ENCODE measurements at regions not wholly inside any gene's neighbourhood (a gene's known extent, or its start where the extent isn't known, plus 50 kb on each side); places are given as distances from the start of the nearest gene placed in this dataset.

DNA sequence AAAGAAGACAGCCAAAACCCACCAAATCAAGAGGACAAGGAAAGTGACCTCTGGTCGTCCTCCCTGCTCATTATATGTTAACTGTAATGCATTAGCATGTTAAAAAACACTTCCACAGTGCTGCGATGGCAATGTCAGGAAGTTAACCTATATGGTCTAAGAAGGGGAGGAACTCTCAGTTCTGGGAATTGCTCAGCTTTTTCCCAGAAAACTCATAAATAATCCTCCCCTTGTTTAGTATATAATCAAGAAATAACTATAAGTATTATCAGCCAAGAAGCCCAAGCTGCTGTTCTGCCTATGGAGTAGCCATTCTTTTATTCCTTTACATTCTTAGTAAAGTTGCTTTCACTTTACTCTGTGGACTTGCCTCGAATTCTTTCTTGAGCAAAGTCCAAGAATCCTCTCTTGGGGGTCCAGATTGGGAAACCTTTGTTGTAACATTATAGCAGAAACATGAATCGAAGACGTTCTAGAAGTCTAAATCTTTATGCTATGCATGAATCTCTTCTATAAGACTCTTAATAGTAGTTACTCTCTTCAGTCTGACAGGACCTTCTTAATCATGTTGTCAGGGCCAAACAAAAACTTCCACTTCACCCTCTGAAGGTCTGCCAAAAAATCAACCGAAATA lies 110.0 kb upstream of the VANGL1 start:
- Histone ChIP-seq H3K9ac (ENCODE audit: low read depth in 1 of 2, low read length in 2 of 2) (no peak overlapping the region), H3K4me1 (ENCODE audit: control insufficient read depth in 4 of 4, insufficient read depth in 4 of 4, low read length in 3 of 4) (no peaks in the 10 kb centered on the region), H3K27ac (ENCODE audit: low read depth in 1 of 2, low read length in 2 of 2) (no peak overlapping the region), H3K27me3 (ENCODE audit: control insufficient read depth in 4 of 4, insufficient read depth in 4 of 4, low read length in 3 of 4) (peaks cover 0 to 3% (median 2%) of the 10 kb centered on the region in 4 donors), H3K36me3 (ENCODE audit: control insufficient read depth in 4 of 4, insufficient read depth in 3 of 4, low read depth in 1 of 4, low read length in 3 of 4) (no peaks in the 10 kb centered on the region), H3K4me3 (ENCODE audit: low read depth in 1 of 3, low read length in 3 of 3) (no peak overlapping the region), H3K9me3 (ENCODE audit: control insufficient read depth in 4 of 4, low read length in 3 of 4) (no peaks in the 10 kb centered on the region)
- 57% methylated on average over 6 of the region's 6 CpGs for WGBS
- no peak for DNase-seq (ENCODE audit: low spot score)
- TF ChIP-seq, protein P1, sequence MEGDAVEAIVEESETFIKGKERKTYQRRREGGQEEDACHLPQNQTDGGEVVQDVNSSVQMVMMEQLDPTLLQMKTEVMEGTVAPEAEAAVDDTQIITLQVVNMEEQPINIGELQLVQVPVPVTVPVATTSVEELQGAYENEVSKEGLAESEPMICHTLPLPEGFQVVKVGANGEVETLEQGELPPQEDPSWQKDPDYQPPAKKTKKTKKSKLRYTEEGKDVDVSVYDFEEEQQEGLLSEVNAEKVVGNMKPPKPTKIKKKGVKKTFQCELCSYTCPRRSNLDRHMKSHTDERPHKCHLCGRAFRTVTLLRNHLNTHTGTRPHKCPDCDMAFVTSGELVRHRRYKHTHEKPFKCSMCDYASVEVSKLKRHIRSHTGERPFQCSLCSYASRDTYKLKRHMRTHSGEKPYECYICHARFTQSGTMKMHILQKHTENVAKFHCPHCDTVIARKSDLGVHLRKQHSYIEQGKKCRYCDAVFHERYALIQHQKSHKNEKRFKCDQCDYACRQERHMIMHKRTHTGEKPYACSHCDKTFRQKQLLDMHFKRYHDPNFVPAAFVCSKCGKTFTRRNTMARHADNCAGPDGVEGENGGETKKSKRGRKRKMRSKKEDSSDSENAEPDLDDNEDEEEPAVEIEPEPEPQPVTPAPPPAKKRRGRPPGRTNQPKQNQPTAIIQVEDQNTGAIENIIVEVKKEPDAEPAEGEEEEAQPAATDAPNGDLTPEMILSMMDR (IDR thresholded peaks at IDR 0.05; ENCODE audit: low read depth, low read length, missing input control), result no peak
- TF ChIP-seq NR2F2 (IDR thresholded peaks at IDR 0.05), result no peak
- TF ChIP-seq, protein P2, sequence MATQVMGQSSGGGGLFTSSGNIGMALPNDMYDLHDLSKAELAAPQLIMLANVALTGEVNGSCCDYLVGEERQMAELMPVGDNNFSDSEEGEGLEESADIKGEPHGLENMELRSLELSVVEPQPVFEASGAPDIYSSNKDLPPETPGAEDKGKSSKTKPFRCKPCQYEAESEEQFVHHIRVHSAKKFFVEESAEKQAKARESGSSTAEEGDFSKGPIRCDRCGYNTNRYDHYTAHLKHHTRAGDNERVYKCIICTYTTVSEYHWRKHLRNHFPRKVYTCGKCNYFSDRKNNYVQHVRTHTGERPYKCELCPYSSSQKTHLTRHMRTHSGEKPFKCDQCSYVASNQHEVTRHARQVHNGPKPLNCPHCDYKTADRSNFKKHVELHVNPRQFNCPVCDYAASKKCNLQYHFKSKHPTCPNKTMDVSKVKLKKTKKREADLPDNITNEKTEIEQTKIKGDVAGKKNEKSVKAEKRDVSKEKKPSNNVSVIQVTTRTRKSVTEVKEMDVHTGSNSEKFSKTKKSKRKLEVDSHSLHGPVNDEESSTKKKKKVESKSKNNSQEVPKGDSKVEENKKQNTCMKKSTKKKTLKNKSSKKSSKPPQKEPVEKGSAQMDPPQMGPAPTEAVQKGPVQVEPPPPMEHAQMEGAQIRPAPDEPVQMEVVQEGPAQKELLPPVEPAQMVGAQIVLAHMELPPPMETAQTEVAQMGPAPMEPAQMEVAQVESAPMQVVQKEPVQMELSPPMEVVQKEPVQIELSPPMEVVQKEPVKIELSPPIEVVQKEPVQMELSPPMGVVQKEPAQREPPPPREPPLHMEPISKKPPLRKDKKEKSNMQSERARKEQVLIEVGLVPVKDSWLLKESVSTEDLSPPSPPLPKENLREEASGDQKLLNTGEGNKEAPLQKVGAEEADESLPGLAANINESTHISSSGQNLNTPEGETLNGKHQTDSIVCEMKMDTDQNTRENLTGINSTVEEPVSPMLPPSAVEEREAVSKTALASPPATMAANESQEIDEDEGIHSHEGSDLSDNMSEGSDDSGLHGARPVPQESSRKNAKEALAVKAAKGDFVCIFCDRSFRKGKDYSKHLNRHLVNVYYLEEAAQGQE (IDR thresholded peaks at IDR 0.05), result no peak
- no peak for TF ChIP-seq SP1 (IDR thresholded peaks at IDR 0.05)
- TF ChIP-seq EGR1 (IDR thresholded peaks at IDR 0.05; ENCODE audit: low read depth in 2 of 2), result no peak

DNA sequence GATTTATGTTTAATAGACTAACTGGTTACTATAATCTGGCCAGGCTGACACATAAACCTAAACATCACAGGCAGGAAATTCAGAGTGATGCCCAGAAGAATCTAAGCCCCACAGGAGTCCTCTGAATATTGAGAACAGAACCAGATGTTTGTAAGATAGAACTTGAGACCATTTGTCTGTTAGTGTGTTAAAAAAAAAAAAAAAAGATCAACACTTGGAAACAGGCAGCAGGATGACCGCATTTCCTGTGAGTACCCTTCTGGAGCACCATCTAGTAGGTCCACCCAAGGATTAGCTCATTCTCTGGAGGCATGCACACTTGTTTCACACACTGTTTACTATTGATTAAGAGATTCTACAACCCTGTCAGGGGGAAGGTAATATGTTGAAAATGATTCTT lies 111.4 kb upstream of the VANGL1 start:
- Histone ChIP-seq H3K27me3 (ENCODE audit: control insufficient read depth in 4 of 4, insufficient read depth in 4 of 4, low read length in 3 of 4) (peaks cover 0 to 2% (median 0%) of the 10 kb centered on the region in 4 donors), H3K4me3 (ENCODE audit: low read depth in 1 of 3, low read length in 3 of 3) (no peak overlapping the region), H3K4me1 (ENCODE audit: control insufficient read depth in 4 of 4, insufficient read depth in 4 of 4, low read length in 3 of 4) (no peaks in the 10 kb centered on the region), H3K27ac (ENCODE audit: low read depth in 1 of 2, low read length in 2 of 2) (no peak overlapping the region), H3K9ac (ENCODE audit: low read depth in 1 of 2, low read length in 2 of 2) (no peak overlapping the region), H3K9me3 (ENCODE audit: control insufficient read depth in 4 of 4, low read length in 3 of 4) (no peaks in the 10 kb centered on the region), H3K36me3 (ENCODE audit: control insufficient read depth in 4 of 4, insufficient read depth in 3 of 4, low read depth in 1 of 4, low read length in 3 of 4) (no peaks in the 10 kb centered on the region)
- 85% methylated on average over 1 of the region's 1 CpG for WGBS
- DNase-seq (ENCODE audit: low spot score), result no peak
- TF ChIP-seq RXRA (IDR thresholded peaks at IDR 0.05) (no peak), JUND (IDR thresholded peaks at IDR 0.05) (no peak), TAF1 (conservative IDR thresholded peaks at IDR 0.05) (no peak), FOXA1 (IDR thresholded peaks at IDR 0.05) (no peak), NR2F2 (IDR thresholded peaks at IDR 0.05) (no peak), EGR1 (IDR thresholded peaks at IDR 0.05; ENCODE audit: low read depth in 2 of 2) (no peak), HNF4G (IDR thresholded peaks at IDR 0.05) (no peak), SP1 (IDR thresholded peaks at IDR 0.05) (no peak), HNF4A (conservative IDR thresholded peaks at IDR 0.05) (no peak)
- TF ChIP-seq, protein P1 (IDR thresholded peaks at IDR 0.05; ENCODE audit: low read depth, low read length, missing input control), result no peak

All from liver (tissue), 8 donors.